ENCODE measurements at regions not wholly inside any gene's neighbourhood (a gene's known extent, or its start where the extent isn't known, plus 50 kb on each side); places are given as distances from the start of the nearest gene placed in this dataset.

DNA sequence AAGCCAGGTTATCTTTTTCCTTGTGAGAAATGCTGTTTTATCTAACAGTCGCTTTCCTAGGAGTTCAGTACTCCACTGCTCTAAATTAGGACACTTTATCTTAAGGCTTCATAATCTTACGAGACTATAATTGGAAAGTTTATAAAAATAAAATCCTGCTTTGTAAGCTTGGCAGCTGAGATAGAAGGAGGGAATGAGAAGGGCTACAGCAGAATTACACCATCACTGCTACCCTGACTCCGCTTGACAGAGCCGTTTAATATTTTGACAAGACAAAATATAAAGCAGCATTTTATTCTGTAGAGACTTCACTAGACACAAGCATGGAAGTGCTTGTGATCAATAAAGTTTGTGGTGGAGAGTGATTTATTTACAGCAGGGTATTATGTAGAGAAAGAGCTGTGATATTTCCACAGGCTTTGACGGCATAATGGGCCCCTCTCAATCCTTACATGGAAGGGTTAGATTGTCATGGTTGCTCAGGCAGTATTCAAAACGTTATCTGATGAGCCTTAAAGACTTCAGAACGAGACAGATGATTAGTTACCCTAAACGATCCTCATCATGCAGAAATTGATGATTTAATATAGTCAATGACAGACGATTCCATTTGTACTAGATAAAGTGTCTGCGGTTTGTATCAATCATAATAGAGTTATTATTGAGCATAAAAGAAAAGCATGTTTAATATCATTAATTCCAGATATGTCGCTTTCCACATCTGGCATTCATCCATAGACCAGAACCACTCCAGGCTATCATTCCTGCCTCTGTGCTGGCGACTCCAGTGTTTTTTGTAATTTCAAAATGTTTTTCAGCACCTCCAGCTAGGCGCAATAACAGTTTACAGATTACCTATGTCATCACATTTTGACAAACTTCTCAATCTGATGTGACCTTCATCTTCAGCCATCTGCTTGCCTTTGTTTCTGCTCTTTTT, 242.2 kb downstream of the FIGN start:
- DNase-seq (ENCODE audit: low read depth), result no peak
- TF ChIP-seq, protein P1, sequence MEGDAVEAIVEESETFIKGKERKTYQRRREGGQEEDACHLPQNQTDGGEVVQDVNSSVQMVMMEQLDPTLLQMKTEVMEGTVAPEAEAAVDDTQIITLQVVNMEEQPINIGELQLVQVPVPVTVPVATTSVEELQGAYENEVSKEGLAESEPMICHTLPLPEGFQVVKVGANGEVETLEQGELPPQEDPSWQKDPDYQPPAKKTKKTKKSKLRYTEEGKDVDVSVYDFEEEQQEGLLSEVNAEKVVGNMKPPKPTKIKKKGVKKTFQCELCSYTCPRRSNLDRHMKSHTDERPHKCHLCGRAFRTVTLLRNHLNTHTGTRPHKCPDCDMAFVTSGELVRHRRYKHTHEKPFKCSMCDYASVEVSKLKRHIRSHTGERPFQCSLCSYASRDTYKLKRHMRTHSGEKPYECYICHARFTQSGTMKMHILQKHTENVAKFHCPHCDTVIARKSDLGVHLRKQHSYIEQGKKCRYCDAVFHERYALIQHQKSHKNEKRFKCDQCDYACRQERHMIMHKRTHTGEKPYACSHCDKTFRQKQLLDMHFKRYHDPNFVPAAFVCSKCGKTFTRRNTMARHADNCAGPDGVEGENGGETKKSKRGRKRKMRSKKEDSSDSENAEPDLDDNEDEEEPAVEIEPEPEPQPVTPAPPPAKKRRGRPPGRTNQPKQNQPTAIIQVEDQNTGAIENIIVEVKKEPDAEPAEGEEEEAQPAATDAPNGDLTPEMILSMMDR (IDR thresholded peaks at IDR 0.05; ENCODE audit: insufficient read depth, low read depth, low read length), result no peak
- no peak overlapping the region for H3K4me3 ChIP-seq (ENCODE audit: low read depth, low read length)

DNA sequence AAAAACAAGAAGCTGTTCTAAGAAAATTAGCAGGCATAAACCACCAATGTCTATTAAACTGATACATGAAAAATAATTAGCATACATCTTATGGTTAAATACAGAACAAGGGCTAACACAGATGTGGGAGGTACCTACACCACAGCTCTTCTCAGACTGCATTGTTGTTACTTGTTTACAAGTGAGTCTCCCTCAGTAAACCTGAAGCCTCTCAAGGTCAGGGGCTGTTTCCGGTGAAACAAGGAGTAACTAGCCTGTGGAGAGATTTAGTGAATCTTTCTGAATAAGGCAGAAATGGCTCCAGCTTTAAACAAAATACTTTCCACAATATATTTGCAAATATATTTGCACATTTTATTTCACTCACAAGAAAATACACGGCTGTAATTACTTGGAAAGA, 244.0 kb downstream of the FIGN start:
- no peak for DNase-seq (ENCODE audit: low read depth)
- TF ChIP-seq, protein P1 (IDR thresholded peaks at IDR 0.05; ENCODE audit: insufficient read depth, low read depth, low read length), result no peak
- H3K4me3 ChIP-seq (ENCODE audit: low read depth, low read length), result no peak overlapping the region

DNA sequence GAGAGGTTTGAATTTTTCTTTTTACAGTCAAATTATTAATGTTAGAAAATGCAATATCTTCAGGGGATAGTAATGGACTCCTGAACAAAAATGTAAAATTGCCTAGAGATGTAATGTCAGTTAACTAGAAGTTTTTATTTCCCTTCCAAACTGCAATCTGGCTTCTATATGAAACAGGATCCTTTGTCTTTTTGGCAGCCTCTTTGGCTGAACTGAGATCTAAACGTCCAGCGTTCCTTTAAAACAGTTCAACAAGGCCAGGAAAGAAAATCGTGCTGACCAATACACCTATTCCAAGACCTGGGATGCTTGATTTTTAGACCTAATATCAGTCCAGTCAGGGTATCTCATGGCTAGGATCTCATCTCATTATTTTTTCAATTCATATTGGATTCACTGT, 245.5 kb downstream of the FIGN start:
- H3K4me3 ChIP-seq (ENCODE audit: low read depth, low read length), result no peak overlapping the region
- DNase-seq (ENCODE audit: low read depth), result no peak
- TF ChIP-seq, protein P1 (IDR thresholded peaks at IDR 0.05; ENCODE audit: insufficient read depth, low read depth, low read length), result no peak

DNA sequence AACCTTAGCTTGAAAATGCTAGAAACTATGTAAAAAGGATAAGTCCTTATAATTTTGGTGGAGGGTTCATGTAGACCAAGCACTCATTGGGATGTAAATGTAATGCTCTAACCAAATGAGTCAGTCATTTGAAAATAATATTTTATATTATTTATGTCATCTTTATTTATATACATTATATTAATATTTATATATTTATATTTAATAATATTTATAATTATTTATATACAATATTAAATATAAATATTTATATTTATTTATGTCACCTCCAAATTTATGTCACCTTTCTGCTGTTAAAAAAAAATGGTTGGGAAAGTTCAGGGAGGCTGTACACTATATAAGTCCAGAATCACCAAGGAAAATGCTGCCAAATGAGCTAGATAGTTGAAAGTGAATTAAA, 254.3 kb downstream of the FIGN start:
- TF ChIP-seq, protein P1 (IDR thresholded peaks at IDR 0.05; ENCODE audit: insufficient read depth, low read depth, low read length), result no peak
- DNase-seq (ENCODE audit: low read depth), result no peak
- H3K4me3 ChIP-seq (ENCODE audit: low read depth, low read length), result no peak overlapping the region

DNA sequence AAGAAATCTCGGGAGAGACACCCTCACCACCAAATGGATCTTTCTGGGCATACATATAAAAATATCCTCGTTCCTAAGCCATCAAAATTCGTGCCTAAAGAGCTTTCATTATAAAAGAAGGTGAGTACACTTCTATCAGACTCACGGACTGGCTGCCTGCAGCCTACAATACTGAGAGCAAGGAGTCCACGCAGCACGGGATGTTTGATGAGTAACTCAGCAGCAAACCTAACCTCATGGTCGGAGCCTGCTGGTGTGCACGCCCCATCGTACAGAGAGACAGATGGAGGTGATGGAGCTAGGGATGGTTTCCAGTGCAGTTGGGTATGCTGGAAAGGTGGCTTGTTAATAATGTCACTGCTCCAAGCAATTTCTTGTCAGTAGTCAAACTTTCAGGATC, 256.2 kb downstream of the FIGN start:
- TF ChIP-seq, protein P1 (IDR thresholded peaks at IDR 0.05; ENCODE audit: insufficient read depth, low read depth, low read length), result no peak
- no peak for DNase-seq (ENCODE audit: low read depth)
- no peak overlapping the region for H3K4me3 ChIP-seq (ENCODE audit: low read depth, low read length)

DNA sequence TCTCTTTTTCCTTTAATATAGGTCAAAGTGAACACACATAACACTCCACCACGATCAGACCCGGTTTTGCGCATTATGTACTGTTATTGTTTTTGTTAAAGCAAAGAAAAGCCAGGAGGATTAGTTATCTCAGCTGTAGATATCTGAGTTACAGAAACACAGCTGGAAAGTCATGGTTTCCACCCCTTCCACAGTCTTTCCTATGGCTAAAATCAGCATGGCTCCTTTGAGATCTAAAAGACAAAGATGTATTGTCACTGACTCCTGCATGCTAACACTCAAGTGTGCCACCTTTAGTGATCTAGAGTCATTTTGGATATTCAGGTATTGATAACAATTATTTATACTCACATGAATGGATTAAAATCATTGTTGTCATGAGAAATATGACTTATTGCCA, 260.0 kb downstream of the FIGN start:
- no peak overlapping the region for H3K4me3 ChIP-seq (ENCODE audit: low read depth, low read length)
- TF ChIP-seq, protein P1 (IDR thresholded peaks at IDR 0.05; ENCODE audit: insufficient read depth, low read depth, low read length), result no peak
- no peak for DNase-seq (ENCODE audit: low read depth)
